ENCODE measurements at regions not wholly inside any gene's neighbourhood (a gene's known extent, or its start where the extent isn't known, plus 50 kb on each side); places are given as distances from the start of the nearest gene placed in this dataset.
A peak's percentile ranks its signal among the peaks of the same experiment; 100 is the strongest.

- no TSS peak for BruUV-seq (replicated peaks)
- Histone ChIP-seq H3K9me3 (ENCODE audit: low read depth, low read length, poor library complexity, severe bottlenecking) (peaks cover 5% of the 10 kb centered on the region), H3K4me3 (ENCODE audit: low read depth, low read length, poor library complexity, severe bottlenecking) (peak overlapping the region; percentile 6), H3K27ac (ENCODE audit: low read depth, low read length, poor library complexity, severe bottlenecking) (peak overlapping the region; percentile 19), H3K27me3 (replicated peaks; ENCODE audit: insufficient read depth, low read depth, low read length, poor library complexity) (no peaks in the 10 kb centered on the region), H3K36me3 (ENCODE audit: insufficient read depth, low read length, poor library complexity, severe bottlenecking) (no peaks in the 10 kb centered on the region), H3K4me1 (ENCODE audit: insufficient read depth, low read length, poor library complexity, severe bottlenecking) (peaks cover 40% of the 10 kb centered on the region)
- TF ChIP-seq CTCF (conservative IDR thresholded peaks at IDR 0.05; ENCODE audit: low read depth, low read length) = no peak
- TF ChIP-seq EZH2 (IDR thresholded peaks at IDR 0.05; ENCODE audit: borderline replicate concordance, low read depth, low read length, poor library complexity, severe bottlenecking) = no peak
- peak; percentile 86 for DNase-seq (ENCODE audit: low spot score)
- CTCF ChIA-PET = no interaction called here
- POLR2A ChIA-PET (ENCODE audit: low non-redundant PET) = no interaction called here
- intact Hi-C loops (cut with micrococcal nuclease; ENCODE audit: unreplicated experiment) = loop anchor here (10.0 kb wide), 1 partner anchor 634 kb away; no protein-coding TSS in a partner anchor
These were observed 1024.2 kb upstream of the ACVR2A start for GRCh38 chr2:146820672-146821071.

- Histone ChIP-seq H3K27ac (ENCODE audit: low read depth, low read length, poor library complexity, severe bottlenecking) (no peak overlapping the region), H3K4me1 (ENCODE audit: insufficient read depth, low read length, poor library complexity, severe bottlenecking) (peaks cover 40% of the 10 kb centered on the region), H3K4me3 (ENCODE audit: low read depth, low read length, poor library complexity, severe bottlenecking) (no peak overlapping the region), H3K9me3 (ENCODE audit: low read depth, low read length, poor library complexity, severe bottlenecking) (no peaks in the 10 kb centered on the region), H3K36me3 (ENCODE audit: insufficient read depth, low read length, poor library complexity, severe bottlenecking) (no peaks in the 10 kb centered on the region), H3K27me3 (replicated peaks; ENCODE audit: insufficient read depth, low read depth, low read length, poor library complexity) (no peaks in the 10 kb centered on the region)
- CTCF ChIA-PET = no interaction called here
- BruUV-seq (replicated peaks) = no TSS peak
- POLR2A ChIA-PET (ENCODE audit: low non-redundant PET) = no interaction called here
- no peak for DNase-seq (ENCODE audit: low spot score)
- TF ChIP-seq EZH2 (IDR thresholded peaks at IDR 0.05; ENCODE audit: borderline replicate concordance, low read depth, low read length, poor library complexity, severe bottlenecking) = no peak
- intact Hi-C loops (cut with micrococcal nuclease; ENCODE audit: unreplicated experiment) = no loop called here
These were observed 1026.7 kb upstream of the ACVR2A start for GRCh38 chr2:146818122-146818521.

- BruUV-seq (replicated peaks) = no TSS peak
- Histone ChIP-seq H3K4me3 (ENCODE audit: low read depth, low read length, poor library complexity, severe bottlenecking) (no peak overlapping the region), H3K36me3 (ENCODE audit: insufficient read depth, low read length, poor library complexity, severe bottlenecking) (no peaks in the 10 kb centered on the region), H3K27me3 (replicated peaks; ENCODE audit: insufficient read depth, low read depth, low read length, poor library complexity) (no peaks in the 10 kb centered on the region), H3K4me1 (ENCODE audit: insufficient read depth, low read length, poor library complexity, severe bottlenecking) (peaks cover 37% of the 10 kb centered on the region), H3K9me3 (ENCODE audit: low read depth, low read length, poor library complexity, severe bottlenecking) (no peaks in the 10 kb centered on the region), H3K27ac (ENCODE audit: low read depth, low read length, poor library complexity, severe bottlenecking) (no peak overlapping the region)
- ChIA-PET CTCF (no interaction called here), POLR2A (ENCODE audit: low non-redundant PET) (no interaction called here)
- peak; percentile 23 for DNase-seq (ENCODE audit: low spot score)
- intact Hi-C loops (cut with micrococcal nuclease; ENCODE audit: unreplicated experiment) = no loop called here
- no peak for TF ChIP-seq CTCF (conservative IDR thresholded peaks at IDR 0.05; ENCODE audit: low read depth, low read length)
- TF ChIP-seq EZH2 (IDR thresholded peaks at IDR 0.05; ENCODE audit: borderline replicate concordance, low read depth, low read length, poor library complexity, severe bottlenecking) = no peak
These were observed 1027.2 kb upstream of the ACVR2A start for GRCh38 chr2:146817613-146818012.

- TF ChIP-seq CTCF (conservative IDR thresholded peaks at IDR 0.05; ENCODE audit: low read depth, low read length) (no peak), EZH2 (IDR thresholded peaks at IDR 0.05; ENCODE audit: borderline replicate concordance, low read depth, low read length, poor library complexity, severe bottlenecking) (no peak)
- Histone ChIP-seq H3K27me3 (replicated peaks; ENCODE audit: insufficient read depth, low read depth, low read length, poor library complexity) (no peaks in the 10 kb centered on the region), H3K4me1 (ENCODE audit: insufficient read depth, low read length, poor library complexity, severe bottlenecking) (peaks cover 13% of the 10 kb centered on the region), H3K27ac (ENCODE audit: low read depth, low read length, poor library complexity, severe bottlenecking) (no peak overlapping the region), H3K9me3 (ENCODE audit: low read depth, low read length, poor library complexity, severe bottlenecking) (no peaks in the 10 kb centered on the region), H3K4me3 (ENCODE audit: low read depth, low read length, poor library complexity, severe bottlenecking) (no peak overlapping the region), H3K36me3 (ENCODE audit: insufficient read depth, low read length, poor library complexity, severe bottlenecking) (no peaks in the 10 kb centered on the region)
- BruUV-seq (replicated peaks) = no TSS peak
- intact Hi-C loops (cut with micrococcal nuclease; ENCODE audit: unreplicated experiment) = no loop called here
- POLR2A ChIA-PET (ENCODE audit: low non-redundant PET) = no interaction called here
- DNase-seq (ENCODE audit: low spot score) = no peak
- CTCF ChIA-PET = no interaction called here
These were observed 1029.9 kb upstream of the ACVR2A start for GRCh38 chr2:146814971-146815370.
